H7 (cell line): ENCODE measurements at regions not wholly inside any gene's neighbourhood (a gene's known extent, or its start where the extent isn't known, plus 50 kb on each side); places are given as distances from the start of the nearest gene placed in this dataset.

ENCODE experiments used
- DNase-seq: peaks from one replicate; pipeline ENCODE4 v3.0.0; 2012
- H3K27me3 ChIP-seq: 2 replicates; pipeline ENCODE4 v1.6.0; 2011; ENCODE audit warnings: mild to moderate bottlenecking, low read length; ENCODE audit not compliant: control insufficient read depth, insufficient read depth
- H3K36me3 ChIP-seq: replicated peaks from 2 replicates; pipeline ENCODE4 v1.5.1; 2011; ENCODE audit warnings: low read length; ENCODE audit not compliant: control insufficient read depth, insufficient read depth
- H3K4me3 ChIP-seq: 2 replicates; pipeline ENCODE4 v1.5.1; 2011; ENCODE audit warnings: low read depth, mild to moderate bottlenecking, control low read depth, low read length, moderate library complexity; ENCODE audit not compliant: insufficient read depth

DNA sequence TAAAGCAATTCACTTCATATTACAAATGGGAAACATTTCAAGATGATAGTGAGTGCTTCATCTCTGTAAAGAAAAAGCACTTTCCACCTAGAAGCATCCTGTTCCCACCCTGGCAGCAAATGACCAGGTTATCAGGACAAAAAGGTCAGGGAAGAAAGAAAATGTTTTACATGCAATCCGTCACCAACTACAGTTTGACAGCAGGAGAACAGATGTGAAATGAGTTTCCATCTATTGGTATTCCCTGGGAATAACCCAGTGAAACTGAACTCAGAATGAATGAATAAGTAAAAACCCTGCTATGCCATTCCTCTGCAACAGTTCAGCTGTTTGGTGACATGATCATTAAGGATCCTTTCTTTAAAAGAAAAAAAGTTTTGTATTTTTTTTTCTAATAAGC, 67.6 kb downstream of the HTR1A start:
- Histone ChIP-seq H3K4me3 (no peak overlapping the region), H3K27me3 (no peaks in the 10 kb centered on the region), H3K36me3 (no peaks in the 10 kb centered on the region)
- DNase-seq = no peak

DNA sequence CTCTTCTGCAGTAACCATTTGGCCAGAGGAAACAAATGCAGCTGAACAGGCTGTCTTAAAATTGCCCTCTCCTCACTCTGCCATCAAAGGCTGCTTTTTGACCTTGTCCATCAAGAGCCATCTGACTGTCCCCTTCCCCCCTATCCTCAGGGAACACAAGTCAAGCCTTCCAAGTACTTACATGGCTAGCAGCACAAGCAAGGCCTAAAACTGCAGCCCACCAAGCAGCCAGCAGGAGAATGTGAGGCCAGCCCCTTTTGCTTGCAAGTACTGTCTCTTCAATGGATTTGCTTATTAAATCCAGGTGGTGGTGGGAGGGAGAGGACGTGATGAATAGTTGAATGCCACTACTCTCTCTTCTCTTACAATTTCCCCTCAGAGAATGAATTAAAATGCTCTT, 83.5 kb downstream of the HTR1A start:
- DNase-seq = no peak
- Histone ChIP-seq H3K36me3 (no peaks in the 10 kb centered on the region), H3K27me3 (no peaks in the 10 kb centered on the region), H3K4me3 (no peak overlapping the region)

DNA sequence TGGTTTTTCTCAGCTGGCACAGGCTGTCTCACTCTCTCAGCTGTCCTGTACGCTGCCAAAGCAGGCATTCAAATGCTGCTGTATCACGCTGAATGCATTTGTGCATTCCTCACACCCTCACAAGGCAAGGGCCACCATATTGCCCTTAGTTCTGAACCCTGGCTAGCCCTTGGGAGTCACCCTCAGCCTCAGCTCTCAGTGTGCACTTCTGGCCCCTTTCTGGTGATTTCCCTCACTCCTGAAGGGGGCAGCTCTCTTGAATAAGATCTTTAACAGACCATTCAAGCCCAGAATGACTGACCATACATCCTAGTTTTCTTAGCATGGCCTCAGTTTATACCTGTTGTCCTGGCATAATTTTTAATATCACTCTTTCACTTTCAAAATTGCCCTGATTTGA, 84.3 kb downstream of the HTR1A start:
- H3K36me3 ChIP-seq = no peaks in the 10 kb centered on the region
- no peak for DNase-seq
- no peaks in the 10 kb centered on the region for H3K27me3 ChIP-seq
- H3K4me3 ChIP-seq = no peak overlapping the region

DNA sequence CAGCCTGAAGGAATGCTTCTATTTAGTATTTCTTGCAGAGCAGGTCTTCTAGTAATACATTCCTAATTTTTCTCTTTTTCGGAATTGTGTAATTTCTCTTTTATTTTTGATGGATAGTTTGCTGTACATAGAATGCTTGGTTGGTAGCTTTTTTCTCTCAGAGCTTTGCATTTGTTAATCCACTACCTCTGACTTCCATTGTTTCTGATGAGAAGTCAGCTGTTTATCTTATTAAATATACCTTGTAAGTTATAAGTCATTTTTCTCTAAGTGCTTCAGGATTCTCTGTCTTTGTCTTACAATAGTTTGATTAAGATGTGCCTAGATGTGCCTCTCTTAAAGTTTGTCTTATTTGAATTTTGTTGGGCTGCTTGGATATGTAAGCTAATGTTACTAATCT, 101.9 kb downstream of the HTR1A start:
- no peaks in the 10 kb centered on the region for H3K36me3 ChIP-seq
- no peak for DNase-seq

DNA sequence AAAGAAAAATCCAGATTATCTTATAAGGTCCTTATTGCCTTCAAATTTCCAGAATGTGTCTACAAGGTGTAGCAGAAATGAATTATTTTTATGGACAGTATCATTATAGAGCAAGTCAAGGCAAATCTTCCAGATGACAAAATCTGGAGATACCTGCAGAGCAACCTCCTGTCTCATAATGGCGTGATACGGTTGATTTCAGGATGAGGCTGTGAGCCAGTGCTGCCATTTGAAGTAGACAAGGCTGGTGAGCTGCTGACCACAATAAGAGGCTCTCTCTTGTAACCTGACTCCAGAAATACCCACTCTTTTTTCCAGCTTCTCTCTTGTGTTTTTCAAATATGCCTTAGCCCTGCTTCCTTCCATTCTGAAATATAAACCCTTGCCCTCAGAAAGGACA, 108.2 kb downstream of the HTR1A start:
- no peak overlapping the region for H3K4me3 ChIP-seq
- DNase-seq = peak; percentile 2
- H3K36me3 ChIP-seq = no peaks in the 10 kb centered on the region
- H3K27me3 ChIP-seq = no peaks in the 10 kb centered on the region

More for the DNA sequence above, 101.9 kb downstream of the HTR1A start:
- Histone ChIP-seq H3K27me3 (no peaks in the 10 kb centered on the region), H3K4me3 (no peak overlapping the region)

DNA sequence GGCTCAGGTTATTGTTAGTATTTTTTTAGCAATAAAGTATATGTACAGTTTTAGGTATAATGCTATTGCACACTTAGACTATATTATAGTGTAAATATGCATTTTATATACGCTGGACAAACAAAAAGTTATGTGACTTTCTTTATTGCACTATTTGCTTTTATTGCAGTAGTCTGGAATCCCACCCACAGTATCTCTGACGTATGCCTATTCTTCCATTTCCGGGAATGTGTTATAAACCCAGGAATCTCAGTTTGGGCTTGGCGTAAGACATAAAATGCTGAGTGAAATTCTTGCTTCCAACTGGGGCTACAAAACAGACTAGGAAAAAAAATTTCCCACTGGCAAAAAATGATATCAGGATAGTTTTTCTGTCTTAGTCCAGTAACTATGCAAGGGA, 119.1 kb downstream of the HTR1A start:
- no peaks in the 10 kb centered on the region for H3K27me3 ChIP-seq
- no peak overlapping the region for H3K4me3 ChIP-seq
- no peak for DNase-seq
- H3K36me3 ChIP-seq = no peaks in the 10 kb centered on the region

DNA sequence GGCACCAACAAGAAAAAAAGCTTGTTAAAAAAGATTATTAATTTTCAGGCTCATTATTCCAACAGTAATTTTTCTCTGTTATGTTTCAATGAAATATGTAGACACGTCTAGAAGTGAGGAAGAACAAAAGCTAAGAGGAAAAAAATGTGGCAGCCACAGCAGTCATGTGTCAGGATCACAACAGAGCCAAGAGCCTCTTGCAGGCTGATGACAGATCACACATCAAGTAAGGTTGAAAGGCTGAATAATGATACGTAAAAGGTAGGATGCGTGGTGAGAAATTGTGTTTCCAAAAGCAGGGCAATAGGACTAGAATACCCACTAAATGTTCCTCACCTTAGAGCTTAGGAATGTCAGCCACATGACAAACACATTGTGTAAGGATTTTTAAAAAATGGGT, 124.8 kb downstream of the HTR1A start:
- Histone ChIP-seq H3K36me3 (no peaks in the 10 kb centered on the region), H3K4me3 (no peak overlapping the region), H3K27me3 (no peaks in the 10 kb centered on the region)
- DNase-seq = no peak

DNA sequence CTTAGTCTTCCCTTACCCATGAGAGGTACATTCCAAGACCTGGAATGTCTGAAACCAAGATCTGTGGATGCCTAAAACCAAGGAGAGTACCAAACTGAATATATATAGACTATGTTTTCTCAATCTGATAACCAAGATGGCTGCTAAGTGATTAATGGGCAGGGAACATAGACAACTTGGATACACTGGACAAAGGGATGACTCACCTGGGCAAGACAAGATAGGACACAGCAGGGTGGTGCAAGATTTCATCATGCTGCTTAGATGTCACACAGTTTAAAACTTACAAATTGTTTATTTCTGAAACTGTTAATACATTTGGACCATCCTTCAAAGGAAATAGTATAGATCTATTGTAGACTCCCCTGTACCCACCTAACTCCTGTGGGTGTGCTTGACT, 130.9 kb downstream of the HTR1A start:
- no peaks in the 10 kb centered on the region for H3K36me3 ChIP-seq
- no peak overlapping the region for H3K4me3 ChIP-seq
- DNase-seq = no peak
- H3K27me3 ChIP-seq = no peaks in the 10 kb centered on the region

DNA sequence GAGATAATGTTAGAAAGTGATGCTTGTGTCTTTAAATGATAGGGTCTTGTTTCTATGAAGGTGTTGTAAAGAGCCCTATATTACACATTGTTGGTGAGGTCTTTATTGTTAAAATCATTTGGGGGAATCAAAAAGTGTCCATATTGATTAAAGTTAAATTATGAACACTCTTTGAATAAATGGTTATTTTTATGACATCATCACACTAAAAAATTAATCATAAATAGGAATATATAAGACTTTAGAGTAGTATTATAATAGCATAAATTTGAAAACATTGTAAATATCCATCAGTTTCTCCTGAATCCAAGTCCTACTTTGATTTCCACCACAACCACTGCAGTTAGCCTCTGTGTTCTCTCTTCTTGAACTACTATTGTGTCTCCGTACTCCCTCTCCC, 136.3 kb downstream of the HTR1A start:
- no peak for DNase-seq
- H3K27me3 ChIP-seq = no peaks in the 10 kb centered on the region
- no peaks in the 10 kb centered on the region for H3K36me3 ChIP-seq

DNA sequence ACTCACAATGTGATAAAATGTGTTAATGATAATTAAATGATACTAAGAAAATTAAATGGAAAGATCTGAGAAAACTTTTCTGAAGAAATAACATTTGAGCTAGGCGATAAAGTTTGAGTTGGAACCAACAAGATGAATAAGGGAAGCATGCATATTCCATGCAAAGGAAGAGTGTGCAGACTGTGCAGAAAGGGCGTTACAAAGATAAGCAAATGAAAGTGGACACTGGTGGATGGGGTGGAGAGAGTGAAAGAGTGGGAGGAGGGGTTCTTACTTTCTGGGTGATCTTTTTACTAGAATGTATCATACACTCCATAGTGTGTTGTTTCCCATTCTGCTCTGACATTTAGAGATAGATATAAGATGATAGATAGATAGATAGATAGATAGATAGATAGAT, 138.7 kb downstream of the HTR1A start:
- Histone ChIP-seq H3K36me3 (no peaks in the 10 kb centered on the region), H3K27me3 (no peaks in the 10 kb centered on the region), H3K4me3 (no peak overlapping the region)
- no peak for DNase-seq

More for the DNA sequence above, 136.3 kb downstream of the HTR1A start:
- no peak overlapping the region for H3K4me3 ChIP-seq

DNA sequence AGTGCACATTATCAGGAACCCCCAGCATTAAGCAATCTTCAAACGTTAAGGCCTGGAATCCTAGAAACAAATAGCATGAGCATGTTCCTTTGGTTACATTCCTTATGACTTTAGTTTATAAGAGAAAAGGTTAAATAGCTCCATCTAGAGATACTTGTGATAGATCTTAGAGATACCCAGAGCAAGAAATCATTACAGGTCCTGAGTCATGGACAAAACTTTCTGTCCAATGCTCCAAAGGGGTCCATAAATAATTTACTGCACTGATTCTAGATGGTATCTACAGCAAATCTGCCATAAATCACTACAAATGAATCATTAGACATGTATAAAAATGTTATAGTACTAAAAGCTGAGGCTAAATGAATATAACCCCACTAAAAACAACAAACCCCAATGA, 139.6 kb downstream of the HTR1A start:
- Histone ChIP-seq H3K4me3 (no peak overlapping the region), H3K27me3 (no peaks in the 10 kb centered on the region)

DNA sequence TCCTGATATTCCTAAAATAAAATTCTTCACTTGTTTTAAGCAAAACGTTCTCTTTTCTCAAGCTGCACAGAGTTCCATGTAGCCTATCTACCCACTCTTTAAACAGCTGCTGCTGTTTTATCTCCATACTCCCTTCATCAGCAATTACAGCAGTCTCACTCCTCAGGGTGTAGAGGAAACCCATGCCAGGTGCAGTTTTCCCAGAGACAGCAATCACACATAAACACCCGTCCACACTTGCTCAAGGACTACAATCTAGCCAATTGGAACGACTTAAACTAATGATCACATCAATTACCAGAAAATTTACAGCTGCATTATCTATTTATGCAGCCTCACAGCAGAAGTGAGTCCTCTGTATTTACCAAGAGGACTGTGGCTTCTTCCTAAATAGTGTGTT, 141.7 kb downstream of the HTR1A start:
- Histone ChIP-seq H3K27me3 (no peaks in the 10 kb centered on the region), H3K36me3 (no peaks in the 10 kb centered on the region), H3K4me3 (no peak overlapping the region)
- no peak for DNase-seq

More for the DNA sequence above, 139.6 kb downstream of the HTR1A start:
- no peaks in the 10 kb centered on the region for H3K36me3 ChIP-seq
- no peak for DNase-seq

DNA sequence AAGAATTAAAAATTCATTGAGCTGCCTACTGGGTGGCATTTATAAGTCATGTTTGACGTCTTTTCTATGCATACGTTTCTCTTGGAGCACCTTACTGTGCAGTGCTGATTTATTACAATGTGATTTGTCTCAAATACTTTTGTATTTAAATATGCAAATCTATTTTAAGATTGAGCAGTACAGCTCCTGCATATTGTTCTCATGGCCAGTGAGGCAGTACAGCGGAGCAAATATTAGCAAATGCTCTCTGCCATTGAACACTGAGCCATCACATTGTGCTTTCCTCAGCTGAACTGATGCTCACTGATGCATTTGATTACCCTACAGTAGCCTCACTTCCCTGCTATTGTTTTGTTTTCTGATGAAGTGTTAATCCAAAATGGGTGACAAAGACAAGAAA, 149.6 kb downstream of the HTR1A start:
- no peak for DNase-seq
- no peaks in the 10 kb centered on the region for H3K36me3 ChIP-seq
- no peaks in the 10 kb centered on the region for H3K27me3 ChIP-seq
- H3K4me3 ChIP-seq = no peak overlapping the region

DNA sequence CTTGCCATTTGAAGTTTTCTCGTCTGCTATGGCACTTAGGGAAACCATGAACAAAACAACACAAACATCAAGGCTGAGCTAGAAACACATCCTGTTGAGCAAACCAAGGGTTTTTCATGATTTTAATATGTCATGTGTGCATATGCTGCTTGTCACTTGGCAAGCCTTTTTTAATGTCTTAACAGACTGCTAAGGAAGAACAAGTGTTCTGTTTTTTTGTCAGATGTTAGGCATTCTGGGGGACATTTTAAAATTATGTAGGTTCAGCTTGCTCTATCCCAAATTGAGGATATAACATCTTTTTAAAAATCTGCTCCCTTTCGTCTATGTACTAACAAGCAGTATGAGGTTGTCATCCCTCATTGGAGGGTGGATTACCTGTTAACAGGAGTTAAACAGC, 150.3 kb downstream of the HTR1A start:
- Histone ChIP-seq H3K27me3 (no peaks in the 10 kb centered on the region), H3K36me3 (no peaks in the 10 kb centered on the region), H3K4me3 (no peak overlapping the region)
- DNase-seq = no peak

DNA sequence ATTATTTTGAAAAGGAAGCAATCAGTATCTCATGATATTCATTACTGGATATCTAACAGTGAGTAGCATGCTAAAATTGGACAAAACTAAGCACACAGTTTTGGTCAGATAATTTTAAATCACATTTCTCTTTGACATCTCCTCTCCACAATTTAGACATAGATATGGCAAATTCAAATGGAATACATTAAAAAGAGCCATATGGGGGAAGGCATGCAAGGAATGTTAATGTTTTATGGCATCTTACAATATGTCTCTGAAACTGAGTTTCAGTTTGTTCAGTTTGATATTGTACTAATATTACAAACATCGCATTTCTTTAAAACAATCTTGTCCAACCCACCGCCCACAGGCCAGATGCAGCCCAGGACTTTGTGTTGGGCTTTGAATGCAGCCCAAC, 151.0 kb downstream of the HTR1A start:
- H3K27me3 ChIP-seq = no peaks in the 10 kb centered on the region
- no peak for DNase-seq
- no peak overlapping the region for H3K4me3 ChIP-seq
- no peaks in the 10 kb centered on the region for H3K36me3 ChIP-seq

DNA sequence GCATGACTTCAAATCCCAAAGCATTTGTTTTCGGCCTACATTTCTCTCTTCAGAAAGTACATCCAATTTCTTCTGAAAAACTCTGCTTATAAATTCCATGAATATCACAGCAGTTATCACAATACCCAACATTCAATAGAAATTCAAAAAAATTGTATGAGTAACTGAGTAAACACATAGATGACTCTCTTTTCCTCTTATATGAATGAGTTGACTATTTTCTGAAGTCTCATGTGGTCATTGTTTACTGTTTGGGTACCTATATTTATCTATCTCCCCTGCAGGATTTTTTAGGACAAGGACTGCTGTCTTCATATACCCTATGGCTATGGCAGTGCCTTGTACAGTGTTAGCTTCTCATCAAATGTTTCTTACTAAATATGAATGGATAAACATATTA, 157.1 kb downstream of the HTR1A start:
- Histone ChIP-seq H3K4me3 (no peak overlapping the region), H3K27me3 (no peaks in the 10 kb centered on the region), H3K36me3 (no peaks in the 10 kb centered on the region)
- DNase-seq = no peak
